Erythroblast (primary cell): ENCODE measurements at regions not wholly inside any gene's neighbourhood (a gene's known extent, or its start where the extent isn't known, plus 50 kb on each side); places are given as distances from the start of the nearest gene placed in this dataset.

Source experiments
- GATA1 ChIP-seq: IDR thresholded peaks from 2 replicates; pipeline ENCODE4 v1.6.1; 2011; ENCODE audit warnings: low read depth, mild to moderate bottlenecking, control low read depth, low read length, moderate library complexity
- POLR2A ChIP-seq: IDR thresholded peaks from 2 replicates; pipeline ENCODE4 v1.6.1; 2011; ENCODE audit warnings: mild to moderate bottlenecking, low read length

- TF ChIP-seq POLR2A, result no peak
- no peak for TF ChIP-seq GATA1
Measured at GRCh38 chr10:131519723-131520605, 208.4 kb upstream of the TCERG1L start.
